HG02798 (cell line): ENCODE measurements at regions not wholly inside any gene's neighbourhood (a gene's known extent, or its start where the extent isn't known, plus 50 kb on each side); places are given as distances from the start of the nearest gene placed in this dataset.

Experiments
- ATAC-seq: cut with Tn5 transposase; IDR thresholded peaks from one replicate; pipeline ENCODE4 v1.9.1; 2021; ENCODE audit warnings: mild to moderate bottlenecking; ENCODE audit not compliant: unreplicated experiment, poor library complexity

DNA sequence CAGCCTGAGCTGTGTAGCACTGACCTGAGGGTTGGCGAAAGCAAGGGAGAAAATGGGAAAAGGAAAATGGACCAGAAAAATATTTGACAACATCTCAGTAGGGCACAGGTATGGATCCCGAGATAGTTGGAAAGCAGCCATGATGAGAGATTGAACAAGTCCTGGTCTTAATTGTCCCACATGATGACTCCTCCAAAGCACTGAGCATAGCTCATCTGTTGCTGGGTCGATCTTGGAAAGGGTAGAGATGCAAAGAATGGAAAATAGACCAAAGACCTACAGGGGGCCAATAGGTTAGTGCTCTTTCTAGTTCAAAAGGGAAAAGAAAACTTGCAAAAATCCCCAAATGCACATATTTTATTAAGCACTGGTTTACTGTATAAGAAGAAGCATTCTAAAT lies 251.9 kb downstream of the SEC23A start:
- no peak for ATAC-seq

DNA sequence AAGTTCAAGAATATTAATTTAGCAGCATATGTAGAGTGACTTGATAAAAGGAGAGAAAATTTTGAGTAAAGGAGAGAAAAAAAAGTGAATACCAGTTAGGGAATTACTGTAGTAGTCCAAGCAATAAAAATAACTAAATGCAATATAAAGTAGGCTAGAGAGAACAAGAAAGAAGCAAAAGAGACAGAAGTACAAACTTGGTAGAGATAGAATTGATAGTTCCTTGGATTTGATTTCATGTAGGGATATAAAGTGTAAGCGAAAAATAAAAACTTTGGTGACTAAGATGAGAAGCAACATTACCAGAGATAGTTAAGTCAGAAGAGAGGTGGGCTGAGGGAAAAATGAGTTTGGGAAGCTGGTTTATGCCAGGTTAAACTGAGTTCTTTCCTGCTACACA lies 252.4 kb downstream of the SEC23A start:
- ATAC-seq, result no peak

- no peak for ATAC-seq
Observed at GRCh38 chr14:38848243-38848935, 254.6 kb downstream of the SEC23A start.

GRCh38 chr14:38847161-38847560 lies 255.9 kb downstream of the SEC23A start:
- ATAC-seq, result no peak

- no peak for ATAC-seq
Observed at GRCh38 chr14:38839694-38840365, 263.2 kb downstream of the SEC23A start.

- ATAC-seq, result no peak
Observed at GRCh38 chr14:38838979-38839323, 264.1 kb downstream of the SEC23A start.

GRCh38 chr14:38838049-38838978 lies 264.7 kb downstream of the SEC23A start:
- ATAC-seq, result no peak

GRCh38 chr14:38837343-38838048 lies 265.5 kb downstream of the SEC23A start:
- no peak for ATAC-seq

- ATAC-seq, result no peak
Observed at GRCh38 chr14:38836539-38836938, 266.5 kb downstream of the SEC23A start.

GRCh38 chr14:38835874-38836273 lies 267.2 kb downstream of the SEC23A start:
- ATAC-seq, result no peak

DNA sequence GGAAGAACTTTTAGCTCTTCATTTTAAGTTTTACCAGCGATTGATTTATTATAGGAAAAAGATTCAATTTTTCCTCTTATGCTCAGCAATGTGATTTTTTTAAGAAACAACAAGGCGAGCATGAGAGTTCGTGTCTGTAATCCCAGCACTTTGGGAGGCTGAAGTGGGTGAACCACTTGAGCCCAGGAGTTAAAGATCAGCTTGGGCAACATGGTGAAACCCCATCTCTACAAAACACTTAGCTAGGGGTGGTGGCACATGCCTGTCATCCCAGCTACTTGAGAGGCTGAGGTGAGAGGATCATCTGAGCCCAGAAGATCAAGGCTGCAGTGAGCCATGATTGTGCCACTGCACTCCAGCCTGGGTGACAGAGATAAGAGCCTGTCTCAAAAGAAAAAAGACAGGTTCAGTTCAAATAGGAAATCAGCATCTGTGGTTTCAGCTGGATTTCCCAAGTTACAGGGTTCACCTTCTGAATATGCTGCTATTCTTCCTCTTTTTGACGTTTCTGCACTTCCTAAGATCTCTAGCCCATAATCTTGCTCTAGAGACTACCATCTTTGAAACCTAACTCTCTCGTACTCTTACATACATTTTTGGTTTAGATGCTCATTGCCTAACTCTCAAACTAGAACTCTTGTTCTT lies 274.7 kb downstream of the SEC23A start:
- ATAC-seq, result no peak

- ATAC-seq, result no peak
Observed at GRCh38 chr14:38824706-38825105, 278.3 kb downstream of the SEC23A start.

DNA sequence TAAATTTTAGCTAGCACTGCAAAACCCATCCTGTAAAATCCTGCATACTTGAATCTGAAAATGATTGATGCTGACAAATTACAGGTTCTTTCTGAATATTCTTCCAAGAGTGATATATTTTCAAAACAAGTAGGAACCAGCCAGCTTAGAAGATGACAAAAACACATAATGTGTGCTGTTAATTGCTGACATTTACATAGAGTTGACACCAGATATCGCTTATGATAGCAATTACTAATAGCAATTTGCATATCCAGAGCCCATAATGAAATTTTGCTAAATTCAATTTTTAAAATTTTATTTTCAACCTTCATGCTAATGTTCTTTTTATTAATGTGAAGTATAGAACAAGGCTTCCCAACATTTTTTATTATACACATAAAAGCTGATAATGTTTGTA lies 284.5 kb downstream of the SEC23A start:
- no peak for ATAC-seq

DNA sequence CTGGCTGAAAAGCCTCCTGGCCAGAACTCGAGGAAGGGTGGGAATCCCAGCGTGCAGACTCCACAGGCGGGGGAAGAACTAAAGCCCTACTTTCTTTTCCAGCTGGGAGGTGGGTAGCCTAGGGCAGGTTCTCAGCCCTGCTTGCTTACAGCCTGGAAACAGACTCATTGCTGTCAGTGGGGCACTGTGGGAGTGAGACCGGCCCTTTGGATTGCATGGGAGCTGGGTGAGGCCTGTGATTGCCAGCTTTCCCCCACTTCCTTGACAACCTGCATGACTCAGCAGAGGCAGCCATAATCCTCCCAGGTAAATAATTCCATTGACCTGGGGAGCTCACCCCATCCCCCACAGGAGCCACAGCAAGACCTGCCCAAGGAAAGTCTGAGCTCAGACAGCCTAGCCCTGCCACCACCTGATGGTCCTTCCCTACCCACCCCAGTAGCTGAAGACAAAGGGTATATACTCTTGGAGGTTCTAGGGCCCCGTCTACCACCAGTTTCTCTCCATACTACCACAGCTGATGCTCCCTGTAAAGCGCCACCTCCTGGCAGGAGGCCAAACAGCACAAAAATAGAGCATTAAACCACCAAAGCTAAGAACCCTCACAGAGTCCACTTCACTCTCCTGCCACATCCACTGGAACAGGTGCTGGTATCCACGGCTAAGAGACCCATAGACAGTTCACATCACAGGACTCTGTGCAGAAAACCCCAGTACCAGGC lies 294.1 kb downstream of the SEC23A start:
- ATAC-seq, result no peak

GRCh38 chr14:38799671-38800070 lies 303.4 kb downstream of the SEC23A start:
- no peak for ATAC-seq

DNA sequence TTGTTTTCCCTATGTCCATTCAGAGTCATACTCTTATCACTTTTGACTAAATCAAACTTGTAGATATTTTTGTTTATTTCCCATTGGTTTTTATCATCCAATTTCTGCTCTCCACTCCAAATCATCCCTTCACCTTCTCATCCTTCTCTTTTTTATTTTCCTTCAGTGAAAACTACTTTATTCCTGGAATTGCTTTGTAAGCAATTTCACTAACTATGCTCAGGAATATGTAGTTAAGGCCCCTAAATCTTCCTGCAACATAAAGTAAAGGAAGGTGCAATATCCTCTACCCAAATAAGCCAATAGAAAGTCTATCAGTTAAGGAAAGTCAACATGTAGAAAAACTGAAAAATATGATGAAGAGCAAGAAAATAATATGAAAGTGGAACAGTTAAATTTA lies 308.4 kb downstream of the SEC23A start:
- ATAC-seq, result no peak

- no peak for ATAC-seq
Observed at GRCh38 chr14:38791862-38792261, 311.2 kb downstream of the SEC23A start.

GRCh38 chr14:38790916-38791315 lies 312.1 kb downstream of the SEC23A start:
- ATAC-seq, result no peak

- ATAC-seq, result no peak
Observed at GRCh38 chr14:38789805-38790204, 313.2 kb downstream of the SEC23A start.
